HepG2 (cell line): ENCODE measurements at regions not wholly inside any gene's neighbourhood (a gene's known extent, or its start where the extent isn't known, plus 50 kb on each side); places are given as distances from the start of the nearest gene placed in this dataset.
A peak's percentile ranks its signal among the peaks of the same experiment; 100 is the strongest.

Source experiments
- BORCS8-MEF2B ChIP-seq: sonication (generic); formaldehyde crosslinking; IDR thresholded peaks from 2 replicates; pipeline ENCODE4 v1.8.0; 2022; ENCODE audit warnings: mild to moderate bottlenecking, missing genetic modification reagents
- CCDC6 ChIP-seq: sonication (generic); formaldehyde crosslinking; IDR thresholded peaks from 2 replicates; pipeline ENCODE4 v1.8.1; 2022; ENCODE audit warnings: mild to moderate bottlenecking, missing genetic modification reagents, moderate library complexity
- CEBPB ChIP-seq: IDR thresholded peaks from 2 replicates; pipeline ENCODE4 v1.6.1; 2011; ENCODE audit warnings: low read depth, low read length, improper control_type of control experiment, borderline replicate concordance
- DPF2 ChIP-seq: sonication (generic); formaldehyde crosslinking; IDR thresholded peaks from 2 replicates; pipeline ENCODE4 v1.4.0; 2020; ENCODE audit warnings: mild to moderate bottlenecking, low read depth, missing genetic modification reagents, borderline replicate concordance
- ESRRA ChIP-seq: sonication (generic); formaldehyde crosslinking; IDR thresholded peaks from 2 replicates; pipeline ENCODE4 v1.5.1; 2020; ENCODE audit warnings: mild to moderate bottlenecking, low read depth, missing genetic modification reagents
- FLYWCH1 ChIP-seq: sonication (generic); formaldehyde crosslinking; IDR thresholded peaks from 2 replicates; pipeline ENCODE4 v1.8.1; 2023; ENCODE audit warnings: mild to moderate bottlenecking, missing genetic modification reagents
- GATAD2A ChIP-seq: IDR thresholded peaks from 2 replicates; pipeline ENCODE4 v1.6.1; 2016
- KAT8 ChIP-seq: IDR thresholded peaks from 2 replicates; pipeline ENCODE4 v1.6.1; 2016; ENCODE audit warnings: missing genetic modification reagents, missing compliant biosample characterization
- KDM2A ChIP-seq: sonication (generic); formaldehyde crosslinking; IDR thresholded peaks from 2 replicates; pipeline ENCODE4 v1.4.0; 2020; ENCODE audit warnings: low read depth, missing genetic modification reagents, borderline replicate concordance
- MTA1 ChIP-seq: sonication (generic); formaldehyde crosslinking; IDR thresholded peaks from 2 replicates; pipeline ENCODE4 v1.4.0; 2020; ENCODE audit warnings: missing genetic modification reagents, mild to moderate bottlenecking, borderline replicate concordance
- MTA3 ChIP-seq: sonication (generic); formaldehyde crosslinking; IDR thresholded peaks from 2 replicates; pipeline ENCODE4 v1.4.0; 2020; ENCODE audit warnings: missing genetic modification reagents
- NAIF1 ChIP-seq: sonication (generic); formaldehyde crosslinking; IDR thresholded peaks from 2 replicates; pipeline ENCODE4 v1.5.0; 2020; ENCODE audit warnings: mild to moderate bottlenecking, missing genetic modification reagents, borderline replicate concordance
- PCBP1 ChIP-seq: fragments of 200-400 bp; formaldehyde crosslinking; IDR thresholded peaks from 2 replicates; pipeline ENCODE4 v1.6.1; 2017; ENCODE audit warnings: mild to moderate bottlenecking, low read depth, low read length, borderline replicate concordance
- RORA ChIP-seq: sonication (generic); formaldehyde crosslinking; IDR thresholded peaks from 2 replicates; pipeline ENCODE4 v1.5.0; 2020; ENCODE audit warnings: mild to moderate bottlenecking, missing genetic modification reagents, moderate library complexity
- ZMYM2 ChIP-seq: sonication (generic); formaldehyde crosslinking; IDR thresholded peaks from 2 replicates; pipeline ENCODE4 v1.8.0; 2022; ENCODE audit warnings: mild to moderate bottlenecking, missing genetic modification reagents
- ZNF256 ChIP-seq: sonication (generic); formaldehyde crosslinking; conservative IDR thresholded peaks from 2 replicates; pipeline ENCODE4 v1.4.0; 2020; ENCODE audit warnings: missing genetic modification reagents
- ZNF317 ChIP-seq: sonication (generic); formaldehyde crosslinking; IDR thresholded peaks from 2 replicates; pipeline ENCODE4 v1.5.0; 2020; ENCODE audit warnings: mild to moderate bottlenecking, missing genetic modification reagents
- ZNF350 ChIP-seq: sonication (generic); formaldehyde crosslinking; IDR thresholded peaks from 2 replicates; pipeline ENCODE4 v1.4.0; 2020; ENCODE audit warnings: mild to moderate bottlenecking, low read depth, missing genetic modification reagents, borderline replicate concordance
- ZNF44 ChIP-seq: sonication (generic); formaldehyde crosslinking; IDR thresholded peaks from 2 replicates; pipeline ENCODE4 v1.5.1; 2020; ENCODE audit warnings: mild to moderate bottlenecking, missing genetic modification reagents
- ZNF652 ChIP-seq: IDR thresholded peaks from 2 replicates; pipeline ENCODE4 v1.6.1; 2016; ENCODE audit warnings: low read depth, borderline replicate concordance
- ZSCAN25 ChIP-seq: sonication (generic); formaldehyde crosslinking; IDR thresholded peaks from 2 replicates; pipeline ENCODE4 v1.8.0; 2022; ENCODE audit warnings: mild to moderate bottlenecking, missing genetic modification reagents
- ZSCAN31 ChIP-seq: sonication (generic); formaldehyde crosslinking; IDR thresholded peaks from 2 replicates; pipeline ENCODE4 v1.5.0; 2020; ENCODE audit warnings: low read depth, mild to moderate bottlenecking, missing genetic modification reagents
- TF ChIP-seq, protein P1 (sequence below): sonication (generic); formaldehyde crosslinking; conservative IDR thresholded peaks from 2 replicates; pipeline ENCODE4 v1.8.0; 2022; ENCODE audit warnings: low read depth, missing genetic modification reagents
- TF ChIP-seq, protein P2 (sequence below): sonication (generic); formaldehyde crosslinking; conservative IDR thresholded peaks from 2 replicates; pipeline ENCODE4 v1.8.1; 2023; ENCODE audit warnings: missing genetic modification reagents
- TF ChIP-seq, protein P3 (sequence below): IDR thresholded peaks from 2 replicates; pipeline ENCODE4 v1.6.1; 2016; ENCODE audit warnings: missing genetic modification reagents, missing compliant biosample characterization
- TF ChIP-seq, protein P4 (sequence below): sonication (generic); formaldehyde crosslinking; IDR thresholded peaks from 2 replicates; pipeline ENCODE4 v1.5.0; 2020; ENCODE audit warnings: mild to moderate bottlenecking, missing genetic modification reagents

DNA sequence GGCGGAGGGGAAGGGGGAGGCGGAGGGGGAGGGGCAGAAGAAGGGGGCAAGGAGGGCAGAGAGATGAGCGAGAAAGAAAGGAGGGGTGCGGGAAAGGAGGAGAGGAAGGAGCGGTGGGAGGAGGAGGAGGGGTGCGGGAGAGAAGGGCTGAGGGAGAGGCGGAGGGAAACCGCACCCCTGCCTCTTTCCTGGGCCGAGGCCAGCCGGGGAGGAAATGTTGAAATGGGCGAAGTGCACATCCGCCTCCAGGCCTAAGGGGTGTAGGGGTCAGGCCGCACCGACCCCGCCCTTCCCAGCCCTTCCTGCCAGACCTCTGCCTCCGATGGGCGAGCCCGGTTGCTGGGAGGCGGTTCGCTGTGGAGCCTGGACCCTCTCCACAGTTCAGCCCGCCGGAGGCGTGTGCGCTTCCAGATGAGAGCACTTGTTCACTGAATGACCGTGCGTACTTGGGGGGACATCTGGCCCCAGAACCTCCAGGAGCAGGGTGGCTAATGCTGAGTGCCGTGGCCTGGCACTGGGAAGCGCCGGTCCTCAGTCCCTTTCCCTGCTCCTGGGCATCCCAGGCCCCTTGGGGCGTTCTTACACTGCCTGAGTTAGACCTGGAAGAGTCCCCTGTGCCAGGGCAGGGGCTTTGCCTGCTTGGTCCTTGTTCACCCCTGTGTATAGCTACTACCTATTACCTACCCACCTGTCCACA is 110.3 kb upstream of the KLF13 start (continued):
- TF ChIP-seq, protein P1, sequence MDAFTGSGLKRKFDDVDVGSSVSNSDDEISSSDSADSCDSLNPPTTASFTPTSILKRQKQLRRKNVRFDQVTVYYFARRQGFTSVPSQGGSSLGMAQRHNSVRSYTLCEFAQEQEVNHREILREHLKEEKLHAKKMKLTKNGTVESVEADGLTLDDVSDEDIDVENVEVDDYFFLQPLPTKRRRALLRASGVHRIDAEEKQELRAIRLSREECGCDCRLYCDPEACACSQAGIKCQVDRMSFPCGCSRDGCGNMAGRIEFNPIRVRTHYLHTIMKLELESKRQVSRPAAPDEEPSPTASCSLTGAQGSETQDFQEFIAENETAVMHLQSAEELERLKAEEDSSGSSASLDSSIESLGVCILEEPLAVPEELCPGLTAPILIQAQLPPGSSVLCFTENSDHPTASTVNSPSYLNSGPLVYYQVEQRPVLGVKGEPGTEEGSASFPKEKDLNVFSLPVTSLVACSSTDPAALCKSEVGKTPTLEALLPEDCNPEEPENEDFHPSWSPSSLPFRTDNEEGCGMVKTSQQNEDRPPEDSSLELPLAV (CRISPR knock-in tag): no peak
- TF ChIP-seq ZNF256 (CRISPR knock-in tag): no peak
- no peak for TF ChIP-seq RORA
- no peak for TF ChIP-seq ZNF44 (CRISPR knock-in tag)
- peak; percentile 41; the same call in 1 of the 2 replicates for TF ChIP-seq GATAD2A (CRISPR knock-in tag)
- peak; percentile 98 for TF ChIP-seq PCBP1
- 0 out of 2 replicates have a peak, but pooled peaks have one; percentile 55 for TF ChIP-seq CCDC6 (CRISPR knock-in tag)
- peak; percentile 78 for TF ChIP-seq KDM2A (CRISPR knock-in tag)
- TF ChIP-seq ZNF350 (CRISPR knock-in tag): 0 out of 2 replicates have a peak, but pooled peaks have one; percentile 51
- TF ChIP-seq DPF2 (CRISPR knock-in tag): 0 out of 2 replicates have a peak, but pooled peaks have one; percentile 16
- TF ChIP-seq CEBPB: peak; percentile 55; the same call in 1 of the 2 replicates
- no peak for TF ChIP-seq MTA3 (CRISPR knock-in tag)
- TF ChIP-seq KAT8: peak; percentile 42
- TF ChIP-seq ZSCAN31: peak; percentile 33; the same call in 1 of the 2 replicates
- TF ChIP-seq BORCS8-MEF2B: no peak; the same call in 1 of the 2 replicates
- TF ChIP-seq, protein P2, sequence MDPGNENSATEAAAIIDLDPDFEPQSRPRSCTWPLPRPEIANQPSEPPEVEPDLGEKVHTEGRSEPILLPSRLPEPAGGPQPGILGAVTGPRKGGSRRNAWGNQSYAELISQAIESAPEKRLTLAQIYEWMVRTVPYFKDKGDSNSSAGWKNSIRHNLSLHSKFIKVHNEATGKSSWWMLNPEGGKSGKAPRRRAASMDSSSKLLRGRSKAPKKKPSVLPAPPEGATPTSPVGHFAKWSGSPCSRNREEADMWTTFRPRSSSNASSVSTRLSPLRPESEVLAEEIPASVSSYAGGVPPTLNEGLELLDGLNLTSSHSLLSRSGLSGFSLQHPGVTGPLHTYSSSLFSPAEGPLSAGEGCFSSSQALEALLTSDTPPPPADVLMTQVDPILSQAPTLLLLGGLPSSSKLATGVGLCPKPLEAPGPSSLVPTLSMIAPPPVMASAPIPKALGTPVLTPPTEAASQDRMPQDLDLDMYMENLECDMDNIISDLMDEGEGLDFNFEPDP: 0 out of 2 replicates have a peak, but pooled peaks have one; percentile 45
- TF ChIP-seq, protein P3, sequence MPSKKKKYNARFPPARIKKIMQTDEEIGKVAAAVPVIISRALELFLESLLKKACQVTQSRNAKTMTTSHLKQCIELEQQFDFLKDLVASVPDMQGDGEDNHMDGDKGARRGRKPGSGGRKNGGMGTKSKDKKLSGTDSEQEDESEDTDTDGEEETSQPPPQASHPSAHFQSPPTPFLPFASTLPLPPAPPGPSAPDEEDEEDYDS (CRISPR knock-in tag): 0 out of 2 replicates have a peak, but pooled peaks have one; percentile 21
- 0 out of 2 replicates have a peak, but pooled peaks have one; percentile 40 for TF ChIP-seq ZMYM2
- no peak for TF ChIP-seq ZNF652 (CRISPR knock-in tag)
- TF ChIP-seq MTA1 (CRISPR knock-in tag): peak; percentile 28; the same call in 1 of the 2 replicates
- TF ChIP-seq, protein P4, sequence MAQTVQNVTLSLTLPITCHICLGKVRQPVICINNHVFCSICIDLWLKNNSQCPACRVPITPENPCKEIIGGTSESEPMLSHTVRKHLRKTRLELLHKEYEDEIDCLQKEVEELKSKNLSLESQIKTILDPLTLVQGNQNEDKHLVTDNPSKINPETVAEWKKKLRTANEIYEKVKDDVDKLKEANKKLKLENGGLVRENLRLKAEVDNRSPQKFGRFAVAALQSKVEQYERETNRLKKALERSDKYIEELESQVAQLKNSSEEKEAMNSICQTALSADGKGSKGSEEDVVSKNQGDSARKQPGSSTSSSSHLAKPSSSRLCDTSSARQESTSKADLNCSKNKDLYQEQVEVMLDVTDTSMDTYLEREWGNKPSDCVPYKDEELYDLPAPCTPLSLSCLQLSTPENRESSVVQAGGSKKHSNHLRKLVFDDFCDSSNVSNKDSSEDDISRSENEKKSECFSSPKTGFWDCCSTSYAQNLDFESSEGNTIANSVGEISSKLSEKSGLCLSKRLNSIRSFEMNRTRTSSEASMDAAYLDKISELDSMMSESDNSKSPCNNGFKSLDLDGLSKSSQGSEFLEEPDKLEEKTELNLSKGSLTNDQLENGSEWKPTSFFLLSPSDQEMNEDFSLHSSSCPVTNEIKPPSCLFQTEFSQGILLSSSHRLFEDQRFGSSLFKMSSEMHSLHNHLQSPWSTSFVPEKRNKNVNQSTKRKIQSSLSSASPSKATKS (CRISPR knock-in tag): no peak
- no peak for TF ChIP-seq FLYWCH1
- no peak for TF ChIP-seq NAIF1 (CRISPR knock-in tag)
- no peak for TF ChIP-seq ESRRA (CRISPR knock-in tag)
- TF ChIP-seq ZNF317 (CRISPR knock-in tag): peak; percentile 38; the same call in 1 of the 2 replicates
- peak; percentile 99 for TF ChIP-seq ZSCAN25 (CRISPR knock-in tag)
